ENCODE measurements at regions not wholly inside any gene's neighbourhood (a gene's known extent, or its start where the extent isn't known, plus 50 kb on each side); places are given as distances from the start of the nearest gene placed in this dataset.
"Not testable (repeated sequence)": the region's sequence is repeated elsewhere in the genome, so short reads cannot be mapped to it uniquely, and the experiment has no call there.

DNA sequence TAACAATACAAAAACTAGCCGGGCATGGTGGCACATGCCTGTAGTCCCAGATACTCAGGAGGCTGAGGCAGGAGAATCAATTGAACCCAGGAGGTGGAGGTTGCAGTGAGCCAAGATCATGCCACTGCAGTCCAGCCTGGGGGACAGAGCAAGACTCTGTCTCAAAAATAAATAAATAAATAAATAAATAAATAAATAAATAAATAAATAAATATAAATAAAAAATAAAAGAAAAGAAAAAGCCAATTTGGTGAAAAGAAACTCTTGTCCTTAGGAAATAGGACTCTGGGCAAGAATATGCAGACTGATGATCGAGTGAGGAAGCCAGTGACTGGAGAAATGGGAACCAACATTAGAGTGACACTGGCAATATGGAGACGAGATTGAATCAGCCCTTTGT lies 171.9 kb upstream of the DCC start:
- H3K18ac ChIP-seq (ENCODE audit: extremely low read depth, low read length); H3K14ac ChIP-seq (ENCODE audit: insufficient read length); H3K9ac ChIP-seq (replicated peaks in 1 of 4; ENCODE audit: extremely low read depth in 1 of 4, low read depth in 3 of 4, low read length in 3 of 4); H2BK5ac ChIP-seq (ENCODE audit: low read depth, low read length); H3K27me3 ChIP-seq (replicated peaks in 1 of 4; ENCODE audit: control insufficient read depth in 3 of 4, extremely low read depth in 1 of 4, insufficient read depth in 3 of 4, low read length in 3 of 4); H4K20me1 ChIP-seq (replicated peaks in 1 of 2; ENCODE audit: control insufficient read depth in 1 of 2, insufficient read depth in 2 of 2, low read length in 2 of 2); H3K23ac ChIP-seq (ENCODE audit: insufficient read length); POLR2A ChIA-PET (ENCODE audit: partially characterized antibody); H3K56ac ChIP-seq (replicated peaks; ENCODE audit: insufficient read length, low read depth, low read length); H3K23me2 ChIP-seq (ENCODE audit: low read depth, low read length); H2AK5ac ChIP-seq (ENCODE audit: low read depth, low read length); H3K4ac ChIP-seq (replicated peaks; ENCODE audit: insufficient read length, low read depth, low read length); H3K79me2 ChIP-seq (ENCODE audit: control insufficient read depth in 1 of 2, insufficient read depth in 2 of 2, low read length in 2 of 2); FAIRE-seq; H4K91ac ChIP-seq (replicated peaks; ENCODE audit: insufficient read length, low read length); H3K4me2 ChIP-seq (ENCODE audit: insufficient read depth in 1 of 2, low read depth in 2 of 2, low read length in 2 of 2); H3K36me3 ChIP-seq (ENCODE audit: control insufficient read depth in 2 of 4, insufficient read depth in 4 of 4, low read length in 3 of 4); H3K79me1 ChIP-seq (ENCODE audit: low read depth, low read length); H2BK20ac ChIP-seq (ENCODE audit: low read length); H3K4me3 ChIP-seq (ENCODE audit: extremely low read depth in 1 of 4, insufficient read depth in 2 of 4, low read depth in 3 of 4, low read length in 4 of 4); H2BK120ac ChIP-seq (replicated peaks; ENCODE audit: low read depth, low read length); CTCF ChIA-PET (ENCODE audit: partially characterized antibody); H3K27ac ChIP-seq (ENCODE audit: low read depth, low read length); DNase-seq (ENCODE audit: low read depth in 1 of 2, low spot score in 2 of 2); H3K4me1 ChIP-seq (replicated peaks in 1 of 4; ENCODE audit: control insufficient read depth in 3 of 4, insufficient read depth in 4 of 4, low read length in 3 of 4); H3K9me3 ChIP-seq (ENCODE audit: insufficient read depth in 2 of 2, low read depth in 1 of 2, low read length in 1 of 2); H2BK12ac ChIP-seq (ENCODE audit: low read depth, low read length); H4K5ac ChIP-seq (ENCODE audit: insufficient read length, low read depth, low read length); H4K8ac ChIP-seq (ENCODE audit: extremely low read depth, insufficient read depth, low read length); H2BK15ac ChIP-seq (ENCODE audit: low read length): not testable (repeated sequence)
- H2AFZ ChIP-seq (ENCODE audit: low read length): peak overlapping the region; percentile 85; the same call in 1 of the 2 replicates
- WGBS, 2 experiments (ENCODE audit: extremely low coverage in 1 of 2, insufficient coverage in 1 of 2, insufficient read length in 1 of 2, insufficient replicate concordance in 2 of 2, low coverage in 1 of 2, low lambda C conversion rate in 2 of 2, missing lambda C conversion rate in 1 of 2): 91% methylated on average over 3 of the region's 3 CpGs; no CpG with 5 or more reads in 1 of the 2 experiments
